IPS-20b (cell line): ENCODE measurements at regions not wholly inside any gene's neighbourhood (a gene's known extent, or its start where the extent isn't known, plus 50 kb on each side); places are given as distances from the start of the nearest gene placed in this dataset.

Source experiments
- H3K27ac ChIP-seq: one replicate; pipeline ENCODE4 v1.5.1; 2013; ENCODE audit warnings: low read length
- H3K27me3 ChIP-seq: 2 replicates; pipeline ENCODE4 v1.6.1; 2013; ENCODE audit warnings: mild to moderate bottlenecking, low read length, inconsistent platforms; ENCODE audit not compliant: insufficient read depth
- H3K36me3 ChIP-seq: 2 replicates; pipeline ENCODE4 v1.6.1; 2013; ENCODE audit warnings: low read depth, mild to moderate bottlenecking, inconsistent platforms, low read length, moderate library complexity; ENCODE audit not compliant: insufficient read depth
- H3K4me1 ChIP-seq: 2 replicates; pipeline ENCODE4 v1.6.1; 2013; ENCODE audit warnings: mild to moderate bottlenecking, control low read depth, inconsistent platforms, low read length, moderate library complexity; ENCODE audit not compliant: insufficient read depth
- H3K4me3 ChIP-seq: 2 replicates; pipeline ENCODE4 v1.5.1; 2013; ENCODE audit warnings: mild to moderate bottlenecking, low read length, inconsistent platforms
- H3K9ac ChIP-seq: 2 replicates; pipeline ENCODE4 v1.6.1; 2013; ENCODE audit warnings: low read depth, mild to moderate bottlenecking, inconsistent platforms, low read length, moderate library complexity
- H3K9me3 ChIP-seq: 2 replicates; pipeline ENCODE4 v1.6.1; 2013; ENCODE audit warnings: mild to moderate bottlenecking, low read depth, low read length, inconsistent platforms; ENCODE audit not compliant: insufficient read depth

DNA sequence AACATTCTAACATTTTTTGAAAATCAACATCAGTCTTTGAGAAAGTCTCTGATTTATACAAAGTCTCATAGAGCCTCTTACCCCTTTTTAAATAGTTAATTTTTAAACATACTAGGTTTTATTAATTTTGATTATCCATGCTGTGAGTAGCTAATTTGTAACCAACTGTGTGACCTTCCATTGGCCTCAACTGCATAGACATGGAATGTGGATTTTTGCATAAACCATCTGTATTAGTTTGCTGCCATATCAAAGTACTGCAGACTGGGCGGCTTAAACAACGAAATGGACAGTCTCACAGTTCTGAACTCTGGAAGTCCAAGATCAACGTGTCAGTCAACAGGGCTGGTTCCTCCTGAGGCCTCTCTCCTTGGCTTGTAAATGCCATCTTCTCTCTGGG is 89.2 kb upstream of the AJAP1 start:
- Histone ChIP-seq H3K27ac (no peak overlapping the region), H3K27me3 (no peaks in the 10 kb centered on the region), H3K9me3 (no peaks in the 10 kb centered on the region), H3K4me3 (no peak overlapping the region), H3K9ac (no peak overlapping the region), H3K36me3 (no peaks in the 10 kb centered on the region), H3K4me1 (no peaks in the 10 kb centered on the region)

DNA sequence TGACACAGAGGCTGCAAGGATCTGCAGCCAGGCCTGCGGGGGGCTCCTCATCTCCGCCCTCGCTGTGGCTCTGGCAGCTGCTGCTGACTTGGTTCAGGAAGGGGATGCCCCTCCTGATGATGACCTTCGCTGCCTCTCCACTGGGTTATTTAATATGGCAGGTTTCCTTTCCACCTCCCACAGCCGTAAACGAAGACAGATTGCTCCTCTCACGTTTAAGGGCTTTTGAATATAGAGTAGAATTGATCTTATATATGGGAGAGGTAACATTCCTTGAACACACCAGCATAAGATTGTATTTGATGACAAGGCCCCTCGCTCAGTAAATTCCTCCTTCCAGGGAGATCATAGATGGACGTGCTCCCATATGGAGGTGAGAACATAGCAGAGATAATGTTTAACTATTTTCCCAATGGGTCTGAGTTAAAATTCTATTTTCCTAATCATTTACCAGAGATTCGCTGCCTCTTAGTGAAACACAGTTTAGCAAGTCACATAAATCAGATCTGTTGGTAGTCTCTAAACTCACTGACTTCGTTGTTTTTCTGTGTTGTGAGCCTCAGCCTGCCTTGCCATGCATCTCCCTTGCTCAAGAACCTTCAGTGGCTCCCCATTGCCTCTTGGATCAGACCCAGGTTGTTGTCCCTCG is 88.5 kb upstream of the AJAP1 start:
- Histone ChIP-seq H3K9me3 (no peaks in the 10 kb centered on the region), H3K27me3 (no peaks in the 10 kb centered on the region)

DNA sequence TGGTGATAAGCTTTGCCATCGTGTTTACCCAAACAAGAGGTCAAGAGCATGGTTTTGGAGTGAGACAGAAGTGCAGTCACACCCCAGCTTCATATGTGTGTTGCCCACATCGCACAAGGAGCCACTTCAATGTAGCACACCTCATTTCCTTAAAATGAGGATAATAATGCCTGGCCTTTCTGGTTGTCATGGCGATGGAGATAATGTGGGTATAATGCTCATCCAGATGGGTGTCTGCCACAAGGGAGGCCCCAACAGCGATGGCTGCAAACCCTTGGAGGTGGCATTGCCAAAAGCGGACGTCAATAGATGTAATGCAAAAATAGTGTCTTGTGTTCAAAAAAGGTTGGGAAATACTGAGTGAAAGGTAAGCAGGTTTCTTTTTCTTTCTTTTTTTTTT is 83.1 kb upstream of the AJAP1 start:
- H3K36me3 ChIP-seq = no peaks in the 10 kb centered on the region
- H3K27ac ChIP-seq = no peak overlapping the region
- H3K9ac ChIP-seq = no peak overlapping the region
- H3K4me3 ChIP-seq = no peak overlapping the region
- no peaks in the 10 kb centered on the region for H3K9me3 ChIP-seq
- no peaks in the 10 kb centered on the region for H3K4me1 ChIP-seq
- no peaks in the 10 kb centered on the region for H3K27me3 ChIP-seq

More for the DNA sequence above, 88.5 kb upstream of the AJAP1 start:
- no peaks in the 10 kb centered on the region for H3K4me1 ChIP-seq
- no peak overlapping the region for H3K27ac ChIP-seq
- H3K4me3 ChIP-seq = no peak overlapping the region
- no peaks in the 10 kb centered on the region for H3K36me3 ChIP-seq
- no peak overlapping the region for H3K9ac ChIP-seq

DNA sequence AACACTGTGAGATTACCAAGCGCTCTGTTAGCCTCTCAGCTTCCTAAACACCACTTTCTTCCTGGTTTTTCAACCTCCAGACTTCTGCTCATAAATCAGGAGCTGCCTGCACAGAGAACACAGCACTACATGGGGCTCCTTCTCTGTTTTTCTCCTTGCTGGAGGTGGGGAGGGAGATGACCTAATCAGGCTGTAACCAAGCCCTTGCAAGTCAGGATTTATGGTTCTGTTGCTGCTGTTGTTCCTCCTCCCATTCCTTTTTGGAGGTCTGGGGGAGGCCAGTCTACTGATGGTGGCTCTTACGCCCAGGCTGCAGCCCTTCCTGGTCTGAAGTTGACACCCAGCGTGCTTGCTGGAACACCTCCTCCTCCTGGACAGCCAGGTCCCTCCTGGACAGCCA is 80.9 kb upstream of the AJAP1 start:
- H3K4me3 ChIP-seq = no peak overlapping the region
- H3K9me3 ChIP-seq = no peaks in the 10 kb centered on the region
- no peaks in the 10 kb centered on the region for H3K27me3 ChIP-seq
- no peaks in the 10 kb centered on the region for H3K4me1 ChIP-seq
- H3K27ac ChIP-seq = no peak overlapping the region
- no peak overlapping the region for H3K9ac ChIP-seq
- H3K36me3 ChIP-seq = no peaks in the 10 kb centered on the region

DNA sequence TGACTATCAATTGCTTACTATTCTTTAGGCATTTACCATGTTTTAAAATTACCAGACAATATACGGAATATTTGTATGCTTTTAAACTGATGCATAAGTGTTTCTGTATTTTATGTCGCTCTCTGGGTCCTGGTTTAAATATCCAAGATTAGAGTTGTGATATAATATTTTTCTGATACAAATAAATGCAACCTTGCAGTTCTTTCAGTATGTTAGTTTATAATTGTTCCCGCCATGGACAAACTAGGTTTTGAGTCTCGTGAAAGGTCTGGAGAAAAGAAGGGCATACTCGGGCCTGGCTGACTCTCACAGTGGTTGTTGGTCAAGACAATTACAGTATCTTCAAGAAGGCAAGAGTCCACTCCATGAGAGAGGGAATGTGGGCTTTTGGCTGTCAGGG is 72.6 kb upstream of the AJAP1 start:
- no peak overlapping the region for H3K27ac ChIP-seq

DNA sequence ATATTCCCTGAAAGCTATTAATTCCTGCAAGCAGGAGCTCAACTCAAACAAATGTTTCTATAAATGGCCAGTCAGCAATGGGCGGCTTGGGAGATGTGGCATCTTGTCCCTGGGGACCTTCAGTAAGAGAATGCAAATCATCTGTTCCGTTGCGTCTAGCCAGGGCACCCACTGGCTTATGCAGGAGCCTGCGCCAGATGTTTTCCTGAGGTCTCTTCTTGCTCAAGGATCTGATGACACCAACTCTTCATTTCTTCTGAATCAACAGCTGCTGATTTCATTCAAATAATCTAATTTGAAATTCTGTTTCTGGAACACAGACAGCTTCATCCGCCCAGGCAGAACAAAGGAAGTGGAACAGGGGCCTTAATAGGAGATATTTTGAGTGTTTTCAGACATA is 70.0 kb upstream of the AJAP1 start:
- H3K9me3 ChIP-seq = no peaks in the 10 kb centered on the region
- no peak overlapping the region for H3K27ac ChIP-seq
- H3K4me1 ChIP-seq = no peaks in the 10 kb centered on the region
- H3K9ac ChIP-seq = no peak overlapping the region
- H3K4me3 ChIP-seq = no peak overlapping the region
- no peaks in the 10 kb centered on the region for H3K36me3 ChIP-seq
- peaks cover 13% of the 10 kb centered on the region for H3K27me3 ChIP-seq

More for the DNA sequence above, 72.6 kb upstream of the AJAP1 start:
- H3K9ac ChIP-seq = no peak overlapping the region
- no peak overlapping the region for H3K4me3 ChIP-seq
- H3K9me3 ChIP-seq = no peaks in the 10 kb centered on the region
- H3K4me1 ChIP-seq = no peaks in the 10 kb centered on the region
- H3K27me3 ChIP-seq = peaks cover 13% of the 10 kb centered on the region
- no peaks in the 10 kb centered on the region for H3K36me3 ChIP-seq

DNA sequence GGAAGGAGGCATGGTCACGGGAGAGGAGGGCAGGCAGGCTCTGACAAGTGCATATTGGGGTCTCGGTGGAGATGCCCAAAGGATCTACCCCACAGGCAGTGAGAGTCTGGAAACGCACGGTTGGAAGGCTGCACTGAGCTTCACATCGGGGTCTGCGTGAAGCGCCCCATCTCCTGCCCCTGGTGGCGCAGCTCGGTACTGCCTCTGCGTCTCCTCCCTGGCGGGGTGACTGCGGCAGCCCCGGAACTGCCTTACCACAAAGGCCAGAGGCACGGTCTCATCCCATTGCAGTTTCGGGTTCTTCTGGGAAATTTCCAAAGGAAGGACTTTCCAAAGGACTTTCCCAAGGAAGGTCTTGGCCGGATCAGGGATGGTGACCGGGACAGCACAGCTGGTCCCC is 69.2 kb upstream of the AJAP1 start:
- no peak overlapping the region for H3K27ac ChIP-seq
- H3K4me3 ChIP-seq = no peak overlapping the region
- H3K27me3 ChIP-seq = peaks cover 13% of the 10 kb centered on the region

DNA sequence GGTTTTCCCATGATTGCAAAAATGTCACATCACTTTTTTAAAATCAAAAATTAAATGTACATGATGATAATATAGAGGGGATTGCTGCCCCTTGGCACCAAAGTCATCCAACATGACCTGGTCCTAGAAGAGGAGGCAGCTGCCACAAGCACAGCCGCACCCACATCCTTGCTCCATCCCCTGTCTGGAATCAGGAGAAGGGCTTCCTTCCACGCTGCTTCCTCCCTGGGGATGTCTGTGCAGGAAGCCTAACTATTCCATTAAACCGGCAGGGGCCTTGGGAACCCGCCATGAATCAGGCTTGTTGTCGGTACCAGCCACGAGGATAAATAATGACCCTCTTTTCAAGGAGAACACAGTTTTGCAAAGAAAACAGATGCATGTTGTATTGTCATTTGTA is 68.7 kb upstream of the AJAP1 start:
- H3K4me1 ChIP-seq = no peaks in the 10 kb centered on the region

More for the DNA sequence above, 69.2 kb upstream of the AJAP1 start:
- Histone ChIP-seq H3K9me3 (no peaks in the 10 kb centered on the region), H3K4me1 (no peaks in the 10 kb centered on the region), H3K36me3 (no peaks in the 10 kb centered on the region), H3K9ac (no peak overlapping the region)

DNA sequence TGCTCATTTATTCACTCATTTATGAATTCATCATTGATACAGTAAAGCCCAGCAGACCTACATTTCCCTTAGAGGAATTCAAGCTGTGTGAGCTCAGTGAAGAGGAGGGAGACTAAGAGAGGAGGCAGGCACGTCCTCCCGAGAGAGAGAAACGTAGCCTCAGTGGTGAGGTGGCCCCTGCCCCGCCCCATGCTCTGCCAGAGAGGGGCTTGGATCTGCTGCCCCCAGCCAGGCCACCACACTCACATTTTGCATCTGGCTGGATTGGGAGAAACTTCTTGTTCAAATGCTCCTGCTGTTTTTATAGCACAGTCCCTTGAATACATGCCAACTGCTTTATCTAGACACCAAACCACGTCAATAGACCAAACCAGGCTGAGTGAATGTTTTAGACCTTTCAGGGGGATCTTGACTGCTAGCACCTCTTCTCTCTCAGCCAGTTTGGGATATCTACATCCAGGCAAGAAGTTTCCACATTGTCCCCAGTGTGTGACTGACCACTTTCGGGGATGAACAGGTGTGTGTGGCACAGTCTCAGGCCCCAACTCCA is 67.7 kb upstream of the AJAP1 start:
- no peaks in the 10 kb centered on the region for H3K36me3 ChIP-seq
- no peak overlapping the region for H3K4me3 ChIP-seq
- no peak overlapping the region for H3K9ac ChIP-seq
- H3K9me3 ChIP-seq = no peaks in the 10 kb centered on the region
- H3K4me1 ChIP-seq = no peaks in the 10 kb centered on the region
- H3K27ac ChIP-seq = no peak overlapping the region
- H3K27me3 ChIP-seq = peaks cover 13% of the 10 kb centered on the region

More for the DNA sequence above, 68.7 kb upstream of the AJAP1 start:
- Histone ChIP-seq H3K27me3 (peaks cover 13% of the 10 kb centered on the region), H3K9me3 (no peaks in the 10 kb centered on the region), H3K9ac (no peak overlapping the region), H3K36me3 (no peaks in the 10 kb centered on the region), H3K27ac (no peak overlapping the region), H3K4me3 (no peak overlapping the region)

DNA sequence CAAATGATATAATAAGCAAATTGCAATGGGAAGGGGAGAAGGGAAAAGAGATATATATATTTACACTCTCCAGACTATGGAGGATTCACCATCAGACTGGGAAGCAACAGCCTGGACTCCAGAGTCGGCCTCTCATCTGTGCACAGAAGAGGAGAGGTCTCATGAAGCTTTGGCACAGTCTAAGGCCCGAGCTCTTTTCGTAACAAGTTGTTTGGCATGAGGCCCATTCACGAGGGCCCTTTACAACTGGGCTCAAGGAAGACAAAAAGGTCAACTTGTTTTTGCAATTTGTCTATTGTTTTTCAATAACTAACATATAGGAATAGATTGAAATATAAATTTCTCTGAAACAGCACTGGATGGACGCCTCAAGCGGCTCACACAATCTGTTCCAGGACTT is 66.7 kb upstream of the AJAP1 start:
- Histone ChIP-seq H3K9me3 (no peaks in the 10 kb centered on the region), H3K4me1 (no peaks in the 10 kb centered on the region), H3K4me3 (no peak overlapping the region), H3K27ac (no peak overlapping the region), H3K27me3 (peaks cover 13% of the 10 kb centered on the region), H3K9ac (no peak overlapping the region), H3K36me3 (no peaks in the 10 kb centered on the region)

DNA sequence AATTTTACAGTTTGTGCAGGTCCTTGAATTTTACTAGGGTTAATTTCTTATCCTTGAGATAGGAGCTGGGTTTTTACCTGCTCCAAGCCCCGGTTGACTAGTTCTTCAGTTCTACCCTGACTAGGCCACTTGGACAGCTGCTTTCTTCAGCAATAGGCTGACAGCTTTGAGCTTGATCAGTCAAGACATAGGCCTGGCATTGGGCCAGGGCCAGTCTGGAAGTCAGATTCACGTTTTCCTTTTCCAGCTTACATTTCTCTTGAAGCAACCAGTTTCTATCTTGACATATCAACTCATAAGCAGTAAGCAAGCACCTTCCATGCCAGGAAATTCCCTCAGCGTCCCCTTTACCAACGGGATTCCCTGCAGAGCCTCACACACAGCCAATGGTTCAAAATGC is 63.7 kb upstream of the AJAP1 start:
- Histone ChIP-seq H3K27me3 (peaks cover 4% of the 10 kb centered on the region; the same call in 1 of the 2 replicates), H3K9ac (no peak overlapping the region), H3K4me3 (no peak overlapping the region), H3K27ac (no peak overlapping the region), H3K36me3 (no peaks in the 10 kb centered on the region), H3K4me1 (no peaks in the 10 kb centered on the region), H3K9me3 (no peaks in the 10 kb centered on the region)

DNA sequence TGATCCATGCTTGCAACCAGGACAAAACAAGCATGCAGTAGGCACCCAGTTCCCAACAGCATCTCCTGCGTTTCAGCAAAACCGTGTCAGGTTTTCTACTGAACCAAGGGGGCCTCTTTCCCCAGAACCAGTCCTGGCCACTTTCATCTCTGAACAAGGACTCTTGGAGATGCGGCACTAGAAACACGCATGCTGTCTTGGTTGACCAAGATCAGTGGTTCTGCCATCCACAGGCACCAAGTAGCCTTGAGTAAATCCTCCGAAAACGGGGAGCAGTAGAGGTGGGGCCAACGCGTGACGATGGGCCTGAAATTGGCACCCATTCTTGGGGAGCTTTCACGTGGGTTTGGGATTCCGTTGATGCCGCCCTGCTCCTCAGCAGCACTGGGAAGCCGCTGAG is 62.5 kb upstream of the AJAP1 start:
- Histone ChIP-seq H3K27me3 (no peaks in the 10 kb centered on the region), H3K9me3 (no peaks in the 10 kb centered on the region), H3K4me1 (no peaks in the 10 kb centered on the region)

More for the DNA sequence above, 62.5 kb upstream of the AJAP1 start:
- Histone ChIP-seq H3K36me3 (no peaks in the 10 kb centered on the region), H3K9ac (no peak overlapping the region), H3K27ac (no peak overlapping the region), H3K4me3 (no peak overlapping the region)
